Prostate gland (tissue), 2 donors: ENCODE measurements at regions not wholly inside any gene's neighbourhood (a gene's known extent, or its start where the extent isn't known, plus 50 kb on each side); places are given as distances from the start of the nearest gene placed in this dataset.

Experiments
- POLR2A ChIP-seq: fragments of 450-650 bp; IDR thresholded peaks from one replicate; pipeline ENCODE4 v1.6.1; 2016; ENCODE audit warnings: antibody characterized with exemption, mild to moderate bottlenecking
- TF ChIP-seq, protein P1 (sequence below), 4 experiments: fragments of 200-600 bp in 2 of 4; fragments of 450-650 bp in 2 of 4; sonication (generic) in 2 of 4; IDR thresholded peaks; 1 replicate in 3 of 4; 2 replicates in 1 of 4; pipeline ENCODE4 v1.5.1; 2016 to 2019; ENCODE audit warnings: antibody characterized with exemption in 4 of 4, mild to moderate bottlenecking in 2 of 4, moderate library complexity in 2 of 4

GRCh38 chr6:167467282-167467681, 142.4 kb downstream of the TTLL2 start:
- TF ChIP-seq, protein P1, sequence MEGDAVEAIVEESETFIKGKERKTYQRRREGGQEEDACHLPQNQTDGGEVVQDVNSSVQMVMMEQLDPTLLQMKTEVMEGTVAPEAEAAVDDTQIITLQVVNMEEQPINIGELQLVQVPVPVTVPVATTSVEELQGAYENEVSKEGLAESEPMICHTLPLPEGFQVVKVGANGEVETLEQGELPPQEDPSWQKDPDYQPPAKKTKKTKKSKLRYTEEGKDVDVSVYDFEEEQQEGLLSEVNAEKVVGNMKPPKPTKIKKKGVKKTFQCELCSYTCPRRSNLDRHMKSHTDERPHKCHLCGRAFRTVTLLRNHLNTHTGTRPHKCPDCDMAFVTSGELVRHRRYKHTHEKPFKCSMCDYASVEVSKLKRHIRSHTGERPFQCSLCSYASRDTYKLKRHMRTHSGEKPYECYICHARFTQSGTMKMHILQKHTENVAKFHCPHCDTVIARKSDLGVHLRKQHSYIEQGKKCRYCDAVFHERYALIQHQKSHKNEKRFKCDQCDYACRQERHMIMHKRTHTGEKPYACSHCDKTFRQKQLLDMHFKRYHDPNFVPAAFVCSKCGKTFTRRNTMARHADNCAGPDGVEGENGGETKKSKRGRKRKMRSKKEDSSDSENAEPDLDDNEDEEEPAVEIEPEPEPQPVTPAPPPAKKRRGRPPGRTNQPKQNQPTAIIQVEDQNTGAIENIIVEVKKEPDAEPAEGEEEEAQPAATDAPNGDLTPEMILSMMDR (IDR thresholded peaks at IDR 0.05), result no peak
- no peak for TF ChIP-seq POLR2A
